ENCODE measurements at regions not wholly inside any gene's neighbourhood (a gene's known extent, or its start where the extent isn't known, plus 50 kb on each side); places are given as distances from the start of the nearest gene placed in this dataset.

DNA sequence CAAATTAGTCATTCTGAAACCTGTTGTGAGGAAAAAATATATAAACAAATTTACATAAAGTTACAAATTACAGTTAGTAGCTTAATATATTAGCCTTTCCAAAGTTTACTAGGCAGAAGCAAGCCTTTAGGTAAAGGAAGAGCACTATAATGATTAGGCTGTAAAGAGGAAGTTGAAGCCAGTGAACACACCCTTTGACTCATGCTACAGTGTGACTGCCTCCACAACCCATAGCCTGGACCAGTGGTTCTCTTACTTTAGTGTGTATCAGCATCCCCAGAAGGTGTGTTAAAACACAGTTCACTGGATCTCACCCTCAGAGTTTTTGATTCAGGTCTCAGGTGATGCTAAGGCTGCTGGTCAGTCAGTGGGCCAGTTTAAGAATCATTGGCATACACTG lies 91.4 kb upstream of the DEFB112 start:
- TF ChIP-seq, protein P1, sequence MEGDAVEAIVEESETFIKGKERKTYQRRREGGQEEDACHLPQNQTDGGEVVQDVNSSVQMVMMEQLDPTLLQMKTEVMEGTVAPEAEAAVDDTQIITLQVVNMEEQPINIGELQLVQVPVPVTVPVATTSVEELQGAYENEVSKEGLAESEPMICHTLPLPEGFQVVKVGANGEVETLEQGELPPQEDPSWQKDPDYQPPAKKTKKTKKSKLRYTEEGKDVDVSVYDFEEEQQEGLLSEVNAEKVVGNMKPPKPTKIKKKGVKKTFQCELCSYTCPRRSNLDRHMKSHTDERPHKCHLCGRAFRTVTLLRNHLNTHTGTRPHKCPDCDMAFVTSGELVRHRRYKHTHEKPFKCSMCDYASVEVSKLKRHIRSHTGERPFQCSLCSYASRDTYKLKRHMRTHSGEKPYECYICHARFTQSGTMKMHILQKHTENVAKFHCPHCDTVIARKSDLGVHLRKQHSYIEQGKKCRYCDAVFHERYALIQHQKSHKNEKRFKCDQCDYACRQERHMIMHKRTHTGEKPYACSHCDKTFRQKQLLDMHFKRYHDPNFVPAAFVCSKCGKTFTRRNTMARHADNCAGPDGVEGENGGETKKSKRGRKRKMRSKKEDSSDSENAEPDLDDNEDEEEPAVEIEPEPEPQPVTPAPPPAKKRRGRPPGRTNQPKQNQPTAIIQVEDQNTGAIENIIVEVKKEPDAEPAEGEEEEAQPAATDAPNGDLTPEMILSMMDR (IDR thresholded peaks at IDR 0.05) = no peak
- no peak overlapping the region for H3K27ac ChIP-seq (ENCODE audit: low read depth in 1 of 2, low read length in 2 of 2)
- no peaks in the 10 kb centered on the region for H3K27me3 ChIP-seq (ENCODE audit: control insufficient read depth in 2 of 2, insufficient read depth in 2 of 2, low read length in 2 of 2)
- no peak overlapping the region for H3K4me3 Mint-ChIP-seq
- no peak overlapping the region for H3K27ac Mint-ChIP-seq
- no peaks in the 10 kb centered on the region for H3K9me3 Mint-ChIP-seq
- DNase-seq = no peak
- no peaks in the 10 kb centered on the region for H3K27me3 Mint-ChIP-seq (ENCODE audit: low read depth in 3 of 3)
- intact Hi-C loops (cut with micrococcal nuclease) = no loop called here
- H3K4me3 ChIP-seq (replicated peaks in 1 of 3; ENCODE audit: low read depth in 2 of 3, low read length in 3 of 3) = no peak overlapping the region
- H3K79me2 ChIP-seq (ENCODE audit: insufficient read depth, low read length) = no peaks in the 10 kb centered on the region
- H3K9me3 ChIP-seq (replicated peaks in 1 of 2; ENCODE audit: control insufficient read depth in 1 of 2, insufficient read depth in 1 of 2, low read length in 2 of 2) = no peaks in the 10 kb centered on the region
- H3K9ac ChIP-seq (ENCODE audit: insufficient read depth, low read length, poor library complexity, severe bottlenecking) = no peak overlapping the region
- H3K36me3 Mint-ChIP-seq = no peaks in the 10 kb centered on the region
- no peaks in the 10 kb centered on the region for H4K20me1 ChIP-seq (ENCODE audit: insufficient read depth, low read length)
- H3K4me1 Mint-ChIP-seq = no peaks in the 10 kb centered on the region
- H3K36me3 ChIP-seq (replicated peaks in 1 of 2; ENCODE audit: control insufficient read depth in 1 of 2, insufficient read depth in 2 of 2, low read length in 2 of 2) = no peaks in the 10 kb centered on the region
- no peaks in the 10 kb centered on the region for H3K4me1 ChIP-seq (ENCODE audit: control insufficient read depth in 1 of 2, insufficient read depth in 2 of 2, low read length in 2 of 2)
- no peak overlapping the region for H3K4me2 ChIP-seq (replicated peaks; ENCODE audit: extremely low read depth, low read length, poor library complexity, severe bottlenecking)
- H2AFZ ChIP-seq (ENCODE audit: insufficient read depth, low read depth, low read length, poor library complexity, severe bottlenecking) = no peak overlapping the region

GRCh38 chr6:50143011-50143719 lies 93.4 kb upstream of the DEFB112 start:
- no peak overlapping the region for H3K27ac ChIP-seq (ENCODE audit: low read depth in 1 of 2, low read length in 2 of 2)
- Mint-ChIP-seq H3K27me3 (ENCODE audit: low read depth in 3 of 3) (no peaks in the 10 kb centered on the region), H3K36me3 (no peaks in the 10 kb centered on the region), H3K9me3 (no peaks in the 10 kb centered on the region), H3K27ac (no peak overlapping the region), H3K4me1 (no peaks in the 10 kb centered on the region), H3K4me3 (no peak overlapping the region)
- TF ChIP-seq, protein P1 (IDR thresholded peaks at IDR 0.05) = no peak
- no peaks in the 10 kb centered on the region for H4K20me1 ChIP-seq (ENCODE audit: insufficient read depth, low read length)
- intact Hi-C loops (cut with micrococcal nuclease) = no loop called here
- no peak overlapping the region for H2AFZ ChIP-seq (ENCODE audit: insufficient read depth, low read depth, low read length, poor library complexity, severe bottlenecking)
- no peak overlapping the region for H3K9ac ChIP-seq (ENCODE audit: insufficient read depth, low read length, poor library complexity, severe bottlenecking)
- WGBS (ENCODE audit: insufficient coverage) = 60% methylated on average over 1 of the region's 2 CpGs
- H3K79me2 ChIP-seq (ENCODE audit: insufficient read depth, low read length) = no peaks in the 10 kb centered on the region
- no peaks in the 10 kb centered on the region for H3K9me3 ChIP-seq (replicated peaks in 1 of 2; ENCODE audit: control insufficient read depth in 1 of 2, insufficient read depth in 1 of 2, low read length in 2 of 2)
- H3K27me3 ChIP-seq (ENCODE audit: control insufficient read depth in 2 of 2, insufficient read depth in 2 of 2, low read length in 2 of 2) = no peaks in the 10 kb centered on the region
- no peaks in the 10 kb centered on the region for H3K36me3 ChIP-seq (replicated peaks in 1 of 2; ENCODE audit: control insufficient read depth in 1 of 2, insufficient read depth in 2 of 2, low read length in 2 of 2)
- H3K4me2 ChIP-seq (replicated peaks; ENCODE audit: extremely low read depth, low read length, poor library complexity, severe bottlenecking) = no peak overlapping the region
- no peaks in the 10 kb centered on the region for H3K4me1 ChIP-seq (ENCODE audit: control insufficient read depth in 1 of 2, insufficient read depth in 2 of 2, low read length in 2 of 2)
- no peak overlapping the region for H3K4me3 ChIP-seq (replicated peaks in 1 of 3; ENCODE audit: low read depth in 2 of 3, low read length in 3 of 3)
- DNase-seq = no peak
